ENCODE measurements at regions not wholly inside any gene's neighbourhood (a gene's known extent, or its start where the extent isn't known, plus 50 kb on each side); places are given as distances from the start of the nearest gene placed in this dataset.

DNA sequence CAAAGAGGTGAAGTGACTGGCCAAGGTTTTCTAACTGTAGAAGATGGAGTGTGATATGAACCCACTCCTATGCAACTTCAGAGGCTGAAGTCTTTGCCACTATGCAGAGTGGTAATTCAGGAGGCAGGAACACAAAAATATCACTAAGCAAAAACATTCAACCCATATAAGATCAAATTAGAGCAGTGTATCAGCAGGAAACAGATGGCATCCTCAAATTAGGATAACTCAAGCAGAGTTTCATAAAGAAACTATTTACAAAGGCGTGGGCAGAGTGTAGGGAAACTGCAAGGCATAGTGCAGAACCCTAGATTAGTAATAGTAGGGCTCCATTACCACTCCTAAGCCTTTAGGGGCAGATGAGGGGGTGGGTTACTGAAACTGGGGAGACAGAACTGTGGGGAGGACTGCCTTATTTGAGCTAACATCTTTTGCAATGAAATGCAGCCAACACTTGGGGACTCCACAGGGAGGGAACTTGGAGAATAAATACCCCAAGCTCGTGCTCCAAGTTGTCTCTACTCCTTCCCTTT, 72.2 kb downstream of the PTTG1 start (continued):
- TF ChIP-seq ZBTB40 (IDR thresholded peaks at IDR 0.05) (no peak), ZBTB40 (CRISPR knock-in tag; IDR thresholded peaks at IDR 0.05) (no peak), PAX8 (CRISPR knock-in tag; IDR thresholded peaks at IDR 0.05; ENCODE audit: borderline replicate concordance) (no peak), RELA (CRISPR knock-in tag; IDR thresholded peaks at IDR 0.05) (no peak)

DNA sequence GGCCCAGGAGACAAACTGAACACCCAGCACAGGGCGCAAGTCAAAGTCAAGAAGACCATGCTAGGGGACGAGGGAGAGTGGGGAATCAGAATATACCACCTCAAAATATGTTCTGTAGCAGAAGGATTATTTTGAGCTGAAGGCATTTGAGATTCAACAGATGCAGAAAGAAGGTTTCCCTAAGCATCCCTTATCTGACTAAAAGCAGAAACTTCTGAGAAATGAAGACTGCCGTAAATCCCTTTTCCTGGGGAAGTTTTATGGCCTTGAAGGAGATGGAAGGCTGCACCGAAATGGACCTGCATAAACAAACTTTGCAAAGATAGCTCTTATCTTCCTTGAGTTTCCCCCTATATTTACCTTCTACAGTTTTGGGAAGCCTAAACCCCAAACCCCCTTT, 72.8 kb downstream of the PTTG1 start:
- CTCF ChIA-PET (ENCODE audit: low intra/inter-chr PET ratio, low total read pairs): no interaction called here
- Histone ChIP-seq H3K27me3 (ENCODE audit: control insufficient read depth in 1 of 2, insufficient read depth in 2 of 2, low read length in 2 of 2) (no peaks in the 10 kb centered on the region), H3K4me1 (ENCODE audit: insufficient read depth, low read length) (peaks cover 19% of the 10 kb centered on the region), H3K9me3 (ENCODE audit: low read length) (no peaks in the 10 kb centered on the region), H4K20me1 (ENCODE audit: insufficient read depth, low read length) (no peaks in the 10 kb centered on the region), H2AFZ (ENCODE audit: low read length) (no peak overlapping the region), H3K79me2 (ENCODE audit: insufficient read depth, low read length) (no peaks in the 10 kb centered on the region), H3K4me3 (replicated peaks in 1 of 3; ENCODE audit: insufficient read depth in 1 of 3, low read depth in 2 of 3, low read length in 3 of 3) (no peak overlapping the region), H3K27ac (ENCODE audit: extremely low read length, insufficient read depth, low read length) (no peak overlapping the region), H3K9ac (ENCODE audit: insufficient read depth, low read depth, low read length) (no peak overlapping the region), H3K36me3 (replicated peaks in 1 of 2; ENCODE audit: control insufficient read depth in 1 of 2, insufficient read depth in 2 of 2, low read length in 2 of 2) (no peaks in the 10 kb centered on the region), H3K4me2 (ENCODE audit: low read depth, low read length) (no peak overlapping the region)
- in situ Hi-C loops (cut with HindIII; ENCODE audit: extremely low pct_ligation_motif_present, low pct_unique_long_range_greater_than_20kb): no loop called here
- BruUV-seq (replicated peaks): no TSS peak
- 66% methylated on average over 4 of the region's 4 CpGs for WGBS (ENCODE audit: low lambda C conversion rate)
- FAIRE-seq (no peak), DNase-seq (ENCODE audit: low spot score) (no peak), ATAC-seq (no peak)
- POLR2A ChIA-PET: no interaction called here
- intact Hi-C loops (cut with micrococcal nuclease; ENCODE audit: unreplicated experiment): no loop called here
- TF ChIP-seq ZNF160 (CRISPR knock-in tag; IDR thresholded peaks at IDR 0.05) (no peak), PHF8 (CRISPR knock-in tag; IDR thresholded peaks at IDR 0.05) (no peak), ZNF639 (CRISPR knock-in tag; conservative IDR thresholded peaks at IDR 0.05) (no peak), HHEX (CRISPR knock-in tag; IDR thresholded peaks at IDR 0.05) (no peak), ZNF619 (CRISPR knock-in tag; IDR thresholded peaks at IDR 0.05) (no peak)
- TF ChIP-seq, protein P1, sequence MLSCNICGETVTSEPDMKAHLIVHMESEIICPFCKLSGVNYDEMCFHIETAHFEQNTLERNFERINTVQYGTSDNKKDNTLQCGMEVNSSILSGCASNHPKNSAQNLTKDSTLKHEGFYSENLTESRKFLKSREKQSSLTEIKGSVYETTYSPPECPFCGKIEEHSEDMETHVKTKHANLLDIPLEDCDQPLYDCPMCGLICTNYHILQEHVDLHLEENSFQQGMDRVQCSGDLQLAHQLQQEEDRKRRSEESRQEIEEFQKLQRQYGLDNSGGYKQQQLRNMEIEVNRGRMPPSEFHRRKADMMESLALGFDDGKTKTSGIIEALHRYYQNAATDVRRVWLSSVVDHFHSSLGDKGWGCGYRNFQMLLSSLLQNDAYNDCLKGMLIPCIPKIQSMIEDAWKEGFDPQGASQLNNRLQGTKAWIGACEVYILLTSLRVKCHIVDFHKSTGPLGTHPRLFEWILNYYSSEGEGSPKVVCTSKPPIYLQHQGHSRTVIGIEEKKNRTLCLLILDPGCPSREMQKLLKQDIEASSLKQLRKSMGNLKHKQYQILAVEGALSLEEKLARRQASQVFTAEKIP (CRISPR knock-in tag; IDR thresholded peaks at IDR 0.05; ENCODE audit: borderline replicate concordance): no peak
- TF ChIP-seq, protein P2, sequence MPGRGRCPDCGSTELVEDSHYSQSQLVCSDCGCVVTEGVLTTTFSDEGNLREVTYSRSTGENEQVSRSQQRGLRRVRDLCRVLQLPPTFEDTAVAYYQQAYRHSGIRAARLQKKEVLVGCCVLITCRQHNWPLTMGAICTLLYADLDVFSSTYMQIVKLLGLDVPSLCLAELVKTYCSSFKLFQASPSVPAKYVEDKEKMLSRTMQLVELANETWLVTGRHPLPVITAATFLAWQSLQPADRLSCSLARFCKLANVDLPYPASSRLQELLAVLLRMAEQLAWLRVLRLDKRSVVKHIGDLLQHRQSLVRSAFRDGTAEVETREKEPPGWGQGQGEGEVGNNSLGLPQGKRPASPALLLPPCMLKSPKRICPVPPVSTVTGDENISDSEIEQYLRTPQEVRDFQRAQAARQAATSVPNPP (CRISPR knock-in tag; IDR thresholded peaks at IDR 0.05): no peak

All from HepG2 (cell line).